Tibial artery (tissue), 4 donors: ENCODE measurements at regions not wholly inside any gene's neighbourhood (a gene's known extent, or its start where the extent isn't known, plus 50 kb on each side); places are given as distances from the start of the nearest gene placed in this dataset.

Experiments used
- DNase-seq, 2 donors: peaks; one replicate each; pipeline ENCODE4 v3.0.0-alpha.2; 2019
- H3K27ac ChIP-seq, 2 donors: fragments of 200-600 bp; sonication (generic) in 1 of 2; 1 replicate in 1 of 2; 2 replicates in 1 of 2; pipeline ENCODE4 v1.5.1; 2018 to 2019; ENCODE audit warnings: mild to moderate bottlenecking in 1 of 2
- H3K27me3 ChIP-seq, 2 donors: fragments of 200-600 bp; sonication (generic) in 1 of 2; one replicate each; pipeline versions ENCODE4 v1.5.1 to v1.6.0; 2016 to 2019
- H3K36me3 ChIP-seq, 3 donors: fragments of 200-600 bp; sonication (generic) in 2 of 3; one replicate each; pipeline ENCODE4 v1.5.1; 2016 to 2019; ENCODE audit warnings: mild to moderate bottlenecking in 2 of 3
- H3K4me1 ChIP-seq, 4 donors: fragments of 200-600 bp; sonication (generic) in 2 of 4; 1 replicate in 3 of 4; 2 replicates in 1 of 4; pipeline ENCODE4 v1.5.1; 2016 to 2019
- H3K4me3 ChIP-seq, 2 donors: fragments of 200-600 bp; sonication (generic) in 1 of 2; 1 replicate in 1 of 2; 2 replicates in 1 of 2; pipeline ENCODE4 v1.5.1; 2018 to 2019; ENCODE audit warnings: mild to moderate bottlenecking in 2 of 2
- H3K9me3 ChIP-seq, 3 donors: fragments of 200-600 bp; sonication (generic) in 1 of 3; one replicate each; pipeline ENCODE4 v1.5.1; 2016 to 2019
- intact Hi-C: fragments of 100-400 bp; cut with DNase I; formaldehyde crosslinking; loops from one replicate; pipeline ENCODE4 v1.15.0; 2023; ENCODE audit warnings: low total_unique reads
- TF ChIP-seq, protein P1 (sequence below), 2 experiments: fragments of 200-600 bp in 1 of 2; fragments of 450-650 bp in 1 of 2; IDR thresholded peaks; one replicate each; pipeline ENCODE4 v1.5.1; 2017 to 2019; ENCODE audit warnings: antibody characterized with exemption in 2 of 2, mild to moderate bottlenecking in 1 of 2, moderate library complexity in 1 of 2

DNA sequence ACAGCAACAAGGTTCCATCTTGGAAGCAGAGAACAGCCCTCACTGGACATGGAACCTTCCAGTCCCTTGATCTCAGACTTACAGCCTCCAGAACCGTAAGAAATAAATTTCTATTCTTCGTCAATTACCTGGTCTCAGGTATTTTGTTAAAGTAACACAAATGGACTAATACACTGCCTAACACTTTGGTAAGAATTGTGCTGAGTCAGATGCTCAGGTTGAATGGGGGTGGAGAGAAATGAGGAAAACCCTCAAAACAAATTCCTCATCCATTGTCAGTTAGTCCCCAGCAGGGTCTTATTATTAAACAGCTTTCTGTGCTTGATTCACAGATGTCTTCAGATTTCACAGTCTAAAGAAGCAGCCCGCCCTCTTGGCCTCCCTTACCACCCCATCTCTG is 306.2 kb upstream of the SLCO3A1 start:
- TF ChIP-seq, protein P1, sequence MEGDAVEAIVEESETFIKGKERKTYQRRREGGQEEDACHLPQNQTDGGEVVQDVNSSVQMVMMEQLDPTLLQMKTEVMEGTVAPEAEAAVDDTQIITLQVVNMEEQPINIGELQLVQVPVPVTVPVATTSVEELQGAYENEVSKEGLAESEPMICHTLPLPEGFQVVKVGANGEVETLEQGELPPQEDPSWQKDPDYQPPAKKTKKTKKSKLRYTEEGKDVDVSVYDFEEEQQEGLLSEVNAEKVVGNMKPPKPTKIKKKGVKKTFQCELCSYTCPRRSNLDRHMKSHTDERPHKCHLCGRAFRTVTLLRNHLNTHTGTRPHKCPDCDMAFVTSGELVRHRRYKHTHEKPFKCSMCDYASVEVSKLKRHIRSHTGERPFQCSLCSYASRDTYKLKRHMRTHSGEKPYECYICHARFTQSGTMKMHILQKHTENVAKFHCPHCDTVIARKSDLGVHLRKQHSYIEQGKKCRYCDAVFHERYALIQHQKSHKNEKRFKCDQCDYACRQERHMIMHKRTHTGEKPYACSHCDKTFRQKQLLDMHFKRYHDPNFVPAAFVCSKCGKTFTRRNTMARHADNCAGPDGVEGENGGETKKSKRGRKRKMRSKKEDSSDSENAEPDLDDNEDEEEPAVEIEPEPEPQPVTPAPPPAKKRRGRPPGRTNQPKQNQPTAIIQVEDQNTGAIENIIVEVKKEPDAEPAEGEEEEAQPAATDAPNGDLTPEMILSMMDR (IDR thresholded peaks at IDR 0.05): no peak
- H3K36me3 ChIP-seq: no peaks in the 10 kb centered on the region
- H3K27ac ChIP-seq: no peak overlapping the region
- H3K4me1 ChIP-seq: no peaks in the 10 kb centered on the region
- H3K9me3 ChIP-seq: no peaks in the 10 kb centered on the region
- H3K4me3 ChIP-seq: no peak overlapping the region
- H3K27me3 ChIP-seq: no peaks in the 10 kb centered on the region
- no peak for DNase-seq
- intact Hi-C loops: loop anchor here (10.0 kb wide), 1 partner anchor 57 kb away; no protein-coding TSS in a partner anchor

DNA sequence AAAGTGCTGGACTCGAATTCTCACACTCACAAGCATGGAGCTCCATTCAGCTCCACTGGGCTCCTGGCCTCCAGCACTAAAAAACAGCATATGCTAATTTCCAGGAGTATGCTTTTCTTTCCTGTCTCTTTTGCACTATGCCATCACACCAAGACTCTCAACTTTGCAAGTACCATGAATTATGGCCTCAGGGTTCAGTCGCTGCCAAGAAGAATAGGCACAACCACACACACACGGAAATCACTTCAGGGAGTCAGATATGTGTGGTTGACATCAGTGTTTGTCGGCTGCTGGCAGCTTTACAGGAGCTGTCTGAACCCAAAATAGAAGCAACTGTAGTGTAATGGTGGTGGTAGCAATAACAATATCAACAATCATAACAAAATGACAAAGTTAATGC is 305.0 kb upstream of the SLCO3A1 start:
- TF ChIP-seq, protein P1 (IDR thresholded peaks at IDR 0.05): no peak
- intact Hi-C loops: loop anchor here (10.0 kb wide), 1 partner anchor 56 kb away; no protein-coding TSS in a partner anchor
- H3K27me3 ChIP-seq: no peaks in the 10 kb centered on the region
- no peak for DNase-seq
- H3K4me3 ChIP-seq: no peak overlapping the region
- no peak overlapping the region for H3K27ac ChIP-seq
- H3K36me3 ChIP-seq: no peaks in the 10 kb centered on the region
- no peaks in the 10 kb centered on the region for H3K4me1 ChIP-seq
- no peaks in the 10 kb centered on the region for H3K9me3 ChIP-seq

DNA sequence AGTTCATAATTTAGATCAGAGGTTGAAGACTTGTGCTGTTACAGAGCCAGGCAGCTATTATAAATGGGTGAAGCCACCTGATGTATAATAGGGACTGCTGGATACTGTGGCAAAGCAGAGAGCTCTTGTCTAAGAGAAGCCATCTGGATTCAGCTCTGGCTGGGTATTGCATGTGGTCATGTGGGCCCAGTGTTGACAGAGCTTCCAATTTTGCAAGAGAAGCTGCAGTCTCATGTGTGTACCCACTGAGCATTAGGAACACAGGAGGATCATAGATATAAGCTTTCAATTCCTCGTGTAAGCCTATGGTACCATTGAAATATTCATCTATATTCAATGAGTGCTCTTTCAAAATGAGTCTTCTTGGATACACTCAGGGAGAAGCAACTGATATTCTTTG is 303.9 kb upstream of the SLCO3A1 start:
- Histone ChIP-seq H3K27ac (no peak overlapping the region), H3K4me3 (no peak overlapping the region), H3K27me3 (no peaks in the 10 kb centered on the region)

DNA sequence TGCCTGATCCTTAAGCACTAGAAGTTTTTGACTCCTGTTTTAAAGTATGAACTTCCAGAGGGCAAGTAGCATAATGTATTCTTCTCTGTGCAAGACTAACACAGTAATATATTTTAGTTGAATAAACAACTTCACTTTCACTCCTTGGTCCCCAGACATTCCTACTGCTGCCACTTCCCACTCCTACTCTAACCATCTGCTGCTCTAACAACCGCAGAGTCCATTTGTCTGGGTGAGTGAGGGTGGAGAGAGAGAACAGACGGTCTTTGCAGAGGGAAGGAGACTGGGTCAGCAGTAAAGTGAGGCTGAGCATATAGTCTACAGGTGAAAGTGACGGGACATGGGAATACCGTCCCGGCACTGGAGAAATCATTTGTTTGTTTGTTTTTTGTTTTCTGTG is 301.0 kb upstream of the SLCO3A1 start:
- DNase-seq: no peak
- Histone ChIP-seq H3K4me1 (no peaks in the 10 kb centered on the region), H3K27ac (no peak overlapping the region), H3K9me3 (no peaks in the 10 kb centered on the region), H3K27me3 (no peaks in the 10 kb centered on the region), H3K4me3 (no peak overlapping the region), H3K36me3 (no peaks in the 10 kb centered on the region)
- intact Hi-C loops: no loop called here
- TF ChIP-seq, protein P1 (IDR thresholded peaks at IDR 0.05): no peak

More for the DNA sequence above, 303.9 kb upstream of the SLCO3A1 start:
- no peak for DNase-seq
- Histone ChIP-seq H3K9me3 (no peaks in the 10 kb centered on the region), H3K4me1 (no peaks in the 10 kb centered on the region), H3K36me3 (no peaks in the 10 kb centered on the region)
- intact Hi-C loops: loop anchor here (10.0 kb wide), 1 partner anchor 55 kb away; no protein-coding TSS in a partner anchor
- TF ChIP-seq, protein P1 (IDR thresholded peaks at IDR 0.05): no peak

DNA sequence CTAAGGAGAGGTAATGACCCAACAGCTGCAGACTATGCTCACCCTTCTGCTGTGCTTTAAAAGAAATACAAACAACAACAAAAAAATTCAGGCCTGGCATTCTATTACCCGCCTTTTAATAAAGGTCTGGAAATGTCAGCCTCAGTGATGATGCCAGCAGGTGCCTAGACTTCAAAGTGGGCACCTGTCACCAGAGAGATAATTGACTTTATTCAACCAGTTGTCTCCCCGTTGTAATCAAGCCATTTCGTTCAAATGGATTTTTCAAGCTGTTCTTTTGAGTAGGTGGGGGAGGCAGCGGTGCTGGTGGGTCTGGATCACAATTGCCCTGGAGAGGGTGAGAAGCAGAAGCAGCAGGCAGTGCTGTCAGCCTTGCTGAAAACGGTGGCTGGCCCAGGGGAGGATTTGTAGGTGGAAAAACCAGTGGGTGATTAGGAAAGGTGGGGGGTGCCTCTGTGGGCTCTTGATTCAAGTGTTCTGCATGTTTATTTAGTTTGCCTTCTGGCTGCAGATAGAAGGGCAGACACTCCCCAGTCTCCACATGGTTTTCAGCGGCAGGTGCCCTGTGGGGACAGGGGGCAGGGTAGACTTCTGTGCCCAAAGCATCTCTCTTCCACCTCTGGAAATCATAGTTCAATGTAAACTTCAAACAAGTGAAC is 300.2 kb upstream of the SLCO3A1 start:
- no peaks in the 10 kb centered on the region for H3K27me3 ChIP-seq
- intact Hi-C loops: no loop called here
- no peaks in the 10 kb centered on the region for H3K36me3 ChIP-seq
- H3K4me3 ChIP-seq: no peak overlapping the region
- H3K9me3 ChIP-seq: no peaks in the 10 kb centered on the region
- H3K27ac ChIP-seq: no peak overlapping the region
- no peaks in the 10 kb centered on the region for H3K4me1 ChIP-seq
- DNase-seq: no peak
- TF ChIP-seq, protein P1 (IDR thresholded peaks at IDR 0.05): no peak
